ENCODE measurements at regions not wholly inside any gene's neighbourhood (a gene's known extent, or its start where the extent isn't known, plus 50 kb on each side); places are given as distances from the start of the nearest gene placed in this dataset.

DNA sequence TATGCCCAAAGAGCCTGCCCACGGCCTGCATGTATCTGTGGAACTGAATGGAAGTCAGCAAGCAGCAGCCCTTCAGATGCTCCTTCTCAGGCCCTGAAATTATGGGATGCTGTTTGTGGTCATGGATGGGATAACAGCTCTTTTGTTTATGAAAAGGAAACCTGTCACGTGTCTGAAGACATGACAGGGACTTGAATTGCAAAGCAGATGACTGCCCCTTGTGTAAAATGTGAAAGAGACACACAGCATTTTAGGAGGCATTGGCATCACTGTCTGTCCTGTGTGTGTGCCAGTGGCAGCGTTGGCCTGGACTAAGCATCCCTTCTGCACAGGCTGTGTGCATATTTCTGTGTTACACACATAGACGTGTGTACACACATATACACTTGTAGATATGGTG is 192.1 kb downstream of the VRK1 start:
- Mint-ChIP-seq H3K9me3 (peaks cover 3% of the 10 kb centered on the region), H3K36me3 (ENCODE audit: low read depth) (no peaks in the 10 kb centered on the region), H3K27me3 (peaks cover 2% of the 10 kb centered on the region), H3K27ac (no peak overlapping the region), H3K4me3 (no peak overlapping the region), H3K4me1 (peaks cover 9% of the 10 kb centered on the region)
- POLR2A ChIA-PET, result interaction anchor here (0.6 kb wide), 1 partner anchor 1925 kb away, joined by 3 read pairs; no protein-coding TSS in a partner anchor
- CTCF ChIA-PET, result no interaction called here
- no peak for DNase-seq

- Mint-ChIP-seq H3K27me3 (peaks cover 2% of the 10 kb centered on the region), H3K4me1 (peaks cover 9% of the 10 kb centered on the region), H3K36me3 (ENCODE audit: low read depth) (no peaks in the 10 kb centered on the region), H3K4me3 (no peak overlapping the region), H3K27ac (no peak overlapping the region), H3K9me3 (peaks cover 3% of the 10 kb centered on the region)
- no peak for DNase-seq
- ChIA-PET POLR2A (no interaction called here), CTCF (no interaction called here)
Observed at GRCh38 chr14:96991226-96991625, 194.0 kb downstream of the VRK1 start.

GRCh38 chr14:96994999-96995398 is 197.8 kb downstream of the VRK1 start:
- CTCF ChIA-PET, result no interaction called here
- no peak overlapping the region for H3K27ac Mint-ChIP-seq
- peaks cover 3% of the 10 kb centered on the region for H3K9me3 Mint-ChIP-seq

DNA sequence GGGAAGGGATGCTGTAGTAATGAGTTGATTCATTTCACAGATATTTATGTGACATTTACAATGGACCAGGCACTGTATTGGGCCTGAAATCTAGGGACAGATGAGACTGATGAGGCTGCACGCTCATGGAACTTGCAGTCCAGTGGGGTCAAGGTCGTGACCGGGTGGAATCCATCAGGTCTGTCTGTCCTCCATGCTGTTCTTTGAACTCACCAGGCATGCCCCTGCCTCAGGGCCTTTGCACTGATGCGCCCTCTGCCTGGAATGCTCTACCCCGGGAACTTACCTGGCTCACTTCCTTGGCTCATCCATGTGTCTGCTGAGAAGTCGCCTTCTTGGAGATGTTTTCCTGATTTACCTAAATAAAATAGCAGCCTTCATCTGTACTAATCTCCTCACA is 200.1 kb downstream of the VRK1 start:
- Mint-ChIP-seq H3K4me1 (no peaks in the 10 kb centered on the region), H3K4me3 (no peak overlapping the region), H3K9me3 (peaks cover 1% of the 10 kb centered on the region), H3K27ac (no peak overlapping the region), H3K27me3 (peaks cover 2% of the 10 kb centered on the region), H3K36me3 (ENCODE audit: low read depth) (no peaks in the 10 kb centered on the region)
- ChIA-PET CTCF (no interaction called here), POLR2A (no interaction called here)
- DNase-seq, result no peak

More at GRCh38 chr14:96994999-96995398, 197.8 kb downstream of the VRK1 start:
- POLR2A ChIA-PET, result no interaction called here
- no peak for DNase-seq
- H3K4me3 Mint-ChIP-seq, result no peak overlapping the region
- no peaks in the 10 kb centered on the region for H3K36me3 Mint-ChIP-seq (ENCODE audit: low read depth)
- no peaks in the 10 kb centered on the region for H3K4me1 Mint-ChIP-seq
- H3K27me3 Mint-ChIP-seq, result peaks cover 2% of the 10 kb centered on the region

- Mint-ChIP-seq H3K27ac (no peak overlapping the region), H3K36me3 (ENCODE audit: low read depth) (no peaks in the 10 kb centered on the region), H3K4me1 (no peaks in the 10 kb centered on the region), H3K27me3 (no peaks in the 10 kb centered on the region), H3K4me3 (no peak overlapping the region), H3K9me3 (peaks cover 6% of the 10 kb centered on the region)
- ChIA-PET POLR2A (no interaction called here), CTCF (no interaction called here)
- no peak for DNase-seq
Observed at GRCh38 chr14:96997996-96998395, 200.8 kb downstream of the VRK1 start.

DNA sequence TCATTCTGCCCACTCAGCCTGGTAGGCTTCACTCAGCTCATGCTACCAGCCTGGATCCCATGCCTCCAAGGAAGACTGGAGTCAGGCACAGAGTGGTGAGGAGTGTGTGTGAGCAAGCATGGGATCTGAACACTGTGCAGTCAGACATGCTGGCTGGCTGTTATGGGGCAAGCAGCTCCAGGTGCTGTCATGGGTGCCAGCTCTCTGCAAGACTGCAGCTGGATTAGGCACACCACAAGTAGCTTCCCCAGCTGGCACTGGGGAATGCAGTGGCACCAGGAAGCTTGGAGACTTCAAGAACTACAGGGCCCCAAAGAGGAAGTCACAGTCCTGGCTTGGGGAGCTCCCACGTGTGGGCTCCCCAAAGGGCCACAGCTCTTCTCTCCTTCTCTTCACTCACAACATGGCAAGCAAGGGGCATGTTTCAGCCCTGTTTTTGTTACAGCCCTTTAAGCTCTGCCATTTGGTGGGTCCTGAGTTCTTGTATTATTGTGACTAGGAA is 202.5 kb downstream of the VRK1 start:
- Mint-ChIP-seq H3K36me3 (ENCODE audit: low read depth) (no peaks in the 10 kb centered on the region), H3K4me1 (no peaks in the 10 kb centered on the region), H3K27ac (no peak overlapping the region), H3K9me3 (peaks cover 9% of the 10 kb centered on the region), H3K27me3 (no peaks in the 10 kb centered on the region), H3K4me3 (no peak overlapping the region)
- CTCF ChIA-PET, result no interaction called here
- POLR2A ChIA-PET, result no interaction called here
- no peak for DNase-seq

DNA sequence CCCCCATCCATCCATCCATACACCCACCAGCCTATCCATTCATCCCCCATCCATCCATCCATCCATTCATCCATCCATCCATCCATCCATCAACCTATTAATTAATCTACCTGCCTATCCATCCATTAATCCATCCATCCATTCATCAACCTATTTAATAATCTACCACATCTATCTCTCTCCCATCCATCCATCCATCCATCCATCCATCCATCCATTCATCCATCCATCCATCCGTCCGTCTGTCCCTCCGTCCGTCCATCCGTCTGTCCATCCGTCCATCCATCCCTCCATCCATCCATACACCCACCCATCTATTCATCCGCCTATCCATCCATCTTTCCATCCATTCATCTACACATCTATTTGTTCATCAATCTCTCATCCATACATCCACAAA is 205.3 kb downstream of the VRK1 start:
- DNase-seq, result no peak
- H3K4me3 Mint-ChIP-seq, result no peak overlapping the region
- ChIA-PET CTCF (no interaction called here), POLR2A (no interaction called here)
- H3K4me1 Mint-ChIP-seq, result no peaks in the 10 kb centered on the region
- peaks cover 11% of the 10 kb centered on the region for H3K9me3 Mint-ChIP-seq
- no peak overlapping the region for H3K27ac Mint-ChIP-seq
- no peaks in the 10 kb centered on the region for H3K36me3 Mint-ChIP-seq (ENCODE audit: low read depth)
- no peaks in the 10 kb centered on the region for H3K27me3 Mint-ChIP-seq

GRCh38 chr14:97005934-97006333 is 208.8 kb downstream of the VRK1 start:
- Mint-ChIP-seq H3K4me3 (no peak overlapping the region), H3K27me3 (peaks cover 2% of the 10 kb centered on the region), H3K4me1 (no peaks in the 10 kb centered on the region), H3K36me3 (ENCODE audit: low read depth) (no peaks in the 10 kb centered on the region), H3K9me3 (peaks cover 15% of the 10 kb centered on the region), H3K27ac (no peak overlapping the region)
- no peak for DNase-seq
- CTCF ChIA-PET, result no interaction called here
- POLR2A ChIA-PET, result no interaction called here

DNA sequence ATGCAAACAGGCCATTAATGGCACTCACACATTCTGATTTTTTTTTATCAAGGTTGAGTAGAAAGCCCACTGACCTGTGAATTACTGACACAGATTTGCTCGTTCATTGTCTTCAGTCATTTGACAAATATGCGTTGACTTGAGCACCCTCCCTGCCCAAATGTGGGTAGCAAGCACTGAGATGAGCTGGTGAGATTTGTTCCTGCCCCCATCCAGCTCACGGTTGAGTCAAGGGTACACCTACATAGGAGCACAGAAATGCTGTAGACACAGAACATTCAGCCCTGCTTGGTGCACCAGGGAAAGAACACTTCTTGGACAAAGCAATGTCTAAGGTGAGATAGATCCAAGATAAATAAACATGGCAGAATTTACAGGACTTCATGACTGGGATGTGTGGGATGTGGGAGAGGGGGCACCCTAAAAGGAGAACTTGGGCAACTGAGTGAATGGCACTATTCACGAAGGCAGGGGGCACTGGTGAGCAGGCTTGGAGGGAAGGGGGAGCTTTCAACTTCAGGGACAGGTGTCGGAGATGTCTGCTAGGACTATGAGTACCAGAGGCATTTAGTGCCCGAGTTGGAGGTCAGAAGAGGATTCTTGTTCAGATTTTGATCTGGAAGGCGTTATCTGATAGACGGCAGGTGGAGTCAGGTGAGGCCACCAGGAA is 213.4 kb downstream of the VRK1 start:
- no peaks in the 10 kb centered on the region for H3K4me1 Mint-ChIP-seq
- no peak for DNase-seq
- no peak overlapping the region for H3K27ac Mint-ChIP-seq
- no peak overlapping the region for H3K4me3 Mint-ChIP-seq
- ChIA-PET POLR2A (no interaction called here), CTCF (interaction anchor here (0.5 kb wide), 1 partner anchor 423 kb away, joined by 3 read pairs; no protein-coding TSS in a partner anchor)
- H3K27me3 Mint-ChIP-seq, result peaks cover 2% of the 10 kb centered on the region
- H3K36me3 Mint-ChIP-seq (ENCODE audit: low read depth), result no peaks in the 10 kb centered on the region
- H3K9me3 Mint-ChIP-seq, result peaks cover 7% of the 10 kb centered on the region

GRCh38 chr14:97013878-97014277 is 216.7 kb downstream of the VRK1 start:
- no peak overlapping the region for H3K4me3 Mint-ChIP-seq
- no peak for DNase-seq
- peaks cover 10% of the 10 kb centered on the region for H3K9me3 Mint-ChIP-seq
- ChIA-PET CTCF (no interaction called here), POLR2A (no interaction called here)
- no peak overlapping the region for H3K27ac Mint-ChIP-seq
- H3K27me3 Mint-ChIP-seq, result peaks cover 2% of the 10 kb centered on the region
- H3K4me1 Mint-ChIP-seq, result no peaks in the 10 kb centered on the region
- no peaks in the 10 kb centered on the region for H3K36me3 Mint-ChIP-seq (ENCODE audit: low read depth)

GRCh38 chr14:97021001-97021400 is 223.8 kb downstream of the VRK1 start:
- DNase-seq, result no peak
- Mint-ChIP-seq H3K27ac (no peak overlapping the region), H3K27me3 (no peaks in the 10 kb centered on the region), H3K36me3 (ENCODE audit: low read depth) (no peaks in the 10 kb centered on the region), H3K9me3 (peaks cover 7% of the 10 kb centered on the region), H3K4me3 (no peak overlapping the region), H3K4me1 (peaks cover 6% of the 10 kb centered on the region)
- ChIA-PET POLR2A (no interaction called here), CTCF (no interaction called here)

DNA sequence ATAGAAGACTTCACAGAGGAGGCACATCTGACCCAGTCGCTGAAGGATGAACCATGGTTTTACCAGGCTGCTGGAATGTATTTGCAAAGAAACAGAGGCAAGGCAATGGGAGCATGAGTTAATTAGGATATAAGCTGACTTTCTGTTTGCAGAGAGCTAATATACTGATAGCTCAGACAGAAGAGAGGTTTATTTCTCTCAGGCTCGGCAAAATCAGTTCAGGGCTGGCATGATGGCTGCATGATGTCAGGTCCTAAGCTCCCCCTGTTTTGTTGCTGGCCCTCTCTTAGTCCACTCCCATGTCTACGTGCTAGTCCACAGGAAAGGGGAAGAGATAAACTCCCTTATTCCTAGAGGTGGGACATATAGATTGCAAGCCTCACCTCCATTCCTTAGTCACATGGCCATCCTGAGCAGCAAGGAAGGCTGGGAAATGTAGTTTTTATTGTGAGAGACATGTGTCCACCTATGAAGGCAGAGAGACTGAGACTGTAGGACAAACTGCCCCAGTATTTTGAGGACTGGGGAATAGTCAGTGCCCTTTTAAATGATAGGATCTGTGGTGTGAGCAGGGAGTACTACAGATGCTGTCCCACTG is 224.5 kb downstream of the VRK1 start:
- Mint-ChIP-seq H3K9me3 (peaks cover 5% of the 10 kb centered on the region), H3K4me3 (no peak overlapping the region), H3K4me1 (peaks cover 6% of the 10 kb centered on the region), H3K36me3 (ENCODE audit: low read depth) (no peaks in the 10 kb centered on the region), H3K27me3 (no peaks in the 10 kb centered on the region), H3K27ac (no peak overlapping the region)
- no peak for DNase-seq
- CTCF ChIA-PET, result no interaction called here
- POLR2A ChIA-PET, result no interaction called here

DNA sequence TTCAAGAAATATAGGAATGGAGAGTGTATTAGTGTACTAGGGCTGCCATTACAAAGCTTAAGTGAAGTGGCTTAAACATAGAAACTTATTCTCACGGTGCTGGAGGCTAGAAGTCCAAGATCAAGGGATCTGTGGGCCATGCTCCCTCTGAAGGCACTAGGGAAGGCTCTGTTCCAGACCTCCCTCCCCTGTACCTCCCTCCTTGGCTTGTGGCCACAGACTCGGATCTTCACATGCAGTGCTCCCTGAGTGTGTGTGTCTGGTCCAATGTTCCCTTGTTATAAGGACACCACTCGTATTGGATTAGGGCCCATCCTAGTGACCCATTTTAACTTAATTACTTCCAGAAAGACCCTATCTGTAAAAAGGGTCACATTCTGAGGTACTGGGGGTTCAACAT is 225.6 kb downstream of the VRK1 start:
- Mint-ChIP-seq H3K4me1 (peaks cover 6% of the 10 kb centered on the region), H3K27ac (no peak overlapping the region), H3K4me3 (no peak overlapping the region), H3K36me3 (ENCODE audit: low read depth) (no peaks in the 10 kb centered on the region), H3K9me3 (peaks cover 3% of the 10 kb centered on the region), H3K27me3 (no peaks in the 10 kb centered on the region)
- DNase-seq, result no peak
- ChIA-PET POLR2A (no interaction called here), CTCF (no interaction called here)

DNA sequence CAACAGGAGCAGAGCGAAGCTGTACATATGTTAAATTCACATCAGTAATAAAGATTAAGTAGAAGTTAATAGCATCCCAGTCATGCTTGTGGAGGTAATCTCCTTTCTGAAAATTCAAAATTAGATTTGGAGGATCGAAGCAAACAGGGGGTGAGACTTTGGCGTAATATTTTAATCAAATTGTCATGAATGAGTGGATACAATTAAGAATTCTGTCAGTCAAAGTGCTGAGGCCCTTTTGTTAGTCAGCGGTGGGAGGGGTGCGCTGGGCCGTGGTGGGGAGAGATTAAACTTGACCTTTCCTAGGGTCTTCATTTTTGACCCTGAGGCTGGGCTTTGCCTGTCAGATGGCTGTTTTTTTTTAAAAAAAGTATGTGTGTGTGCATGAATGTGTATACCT is 226.7 kb downstream of the VRK1 start:
- Mint-ChIP-seq H3K36me3 (ENCODE audit: low read depth) (no peaks in the 10 kb centered on the region), H3K27me3 (no peaks in the 10 kb centered on the region), H3K4me1 (peaks cover 6% of the 10 kb centered on the region), H3K4me3 (no peak overlapping the region), H3K9me3 (no peaks in the 10 kb centered on the region), H3K27ac (no peak overlapping the region)
- POLR2A ChIA-PET, result no interaction called here
- CTCF ChIA-PET, result no interaction called here
- no peak for DNase-seq
